Right ventricle myocardium superior (tissue), 1 donor: ENCODE measurements at regions not wholly inside any gene's neighbourhood (a gene's known extent, or its start where the extent isn't known, plus 50 kb on each side); places are given as distances from the start of the nearest gene placed in this dataset.

Experiments used
- ATAC-seq: fragments of 200-7000 bp; cut with Tn5 transposase; one replicate; pipeline ENCODE4 v1.9.1; 2020; ENCODE audit warnings: mild to moderate bottlenecking; ENCODE audit not compliant: poor library complexity
- DNase-seq: peaks from one replicate; pipeline ENCODE4 v3.0.0-alpha.2; 2020
- intact Hi-C: fragments of 100-400 bp; cut with DNase I; formaldehyde crosslinking; loops from one replicate; pipeline ENCODE4 v1.11.2; 2022
- donor health status: DM: no; HTN: yes; CAD: no; lungs with severe emphysema.

GRCh38 chr5:30687461-30687860, 506.0 kb upstream of the CDH6 start:
- ATAC-seq (no peak), DNase-seq (no peak)
- intact Hi-C loops = no loop called here

GRCh38 chr5:30686530-30686929, 507.0 kb upstream of the CDH6 start:
- DNase-seq (no peak), ATAC-seq (no peak)
- intact Hi-C loops = no loop called here

DNA sequence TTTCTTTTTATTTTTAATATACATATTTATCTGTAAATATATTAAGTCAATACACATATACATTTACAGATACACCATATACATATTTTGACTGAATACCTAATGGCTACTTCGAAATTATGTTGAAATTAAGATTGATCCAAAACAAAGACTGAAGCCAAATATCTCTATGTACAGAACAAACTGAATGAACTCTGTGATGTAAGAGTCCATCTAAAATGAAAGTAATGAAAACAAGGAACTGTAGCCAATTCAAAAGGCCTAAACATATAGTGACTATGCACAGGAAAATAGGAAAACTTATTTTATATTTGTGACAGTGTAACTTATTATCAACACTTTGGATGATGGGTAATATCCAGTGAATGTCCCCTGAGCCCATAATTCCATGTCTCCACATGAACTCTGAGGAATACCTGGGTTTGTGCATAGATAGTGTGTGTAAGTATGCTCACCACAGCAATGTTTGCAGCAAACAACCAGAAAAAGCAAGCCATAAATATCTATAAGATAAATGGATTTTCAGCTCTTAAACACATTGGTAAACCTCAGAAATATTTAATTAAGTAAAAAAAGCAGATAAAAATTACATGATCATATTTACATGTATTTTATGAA, 517.2 kb upstream of the CDH6 start:
- no peak for DNase-seq
- intact Hi-C loops = no loop called here
- ATAC-seq = no peak

DNA sequence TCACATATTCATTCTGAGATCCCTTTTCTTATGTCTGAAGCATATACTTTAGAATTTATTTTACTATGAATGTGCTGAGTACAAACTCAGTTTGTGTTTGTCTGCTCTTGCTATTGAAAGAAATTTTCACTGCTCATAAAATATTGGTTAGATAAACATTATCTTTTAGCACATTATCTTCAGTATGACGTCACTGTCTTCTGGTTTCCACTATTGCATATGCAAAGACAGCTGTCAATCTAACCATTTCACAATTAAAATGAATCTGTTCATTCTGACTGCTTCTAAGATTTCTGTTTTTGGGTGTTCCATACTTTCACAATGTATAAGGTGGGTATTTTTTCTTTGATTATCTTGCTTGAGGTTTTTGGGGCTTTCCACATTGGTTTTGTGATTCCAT, 526.2 kb upstream of the CDH6 start:
- DNase-seq (no peak), ATAC-seq (no peak)
- intact Hi-C loops = no loop called here

GRCh38 chr5:30663536-30663935, 530.0 kb upstream of the CDH6 start:
- DNase-seq (no peak), ATAC-seq (no peak)
- intact Hi-C loops = no loop called here

DNA sequence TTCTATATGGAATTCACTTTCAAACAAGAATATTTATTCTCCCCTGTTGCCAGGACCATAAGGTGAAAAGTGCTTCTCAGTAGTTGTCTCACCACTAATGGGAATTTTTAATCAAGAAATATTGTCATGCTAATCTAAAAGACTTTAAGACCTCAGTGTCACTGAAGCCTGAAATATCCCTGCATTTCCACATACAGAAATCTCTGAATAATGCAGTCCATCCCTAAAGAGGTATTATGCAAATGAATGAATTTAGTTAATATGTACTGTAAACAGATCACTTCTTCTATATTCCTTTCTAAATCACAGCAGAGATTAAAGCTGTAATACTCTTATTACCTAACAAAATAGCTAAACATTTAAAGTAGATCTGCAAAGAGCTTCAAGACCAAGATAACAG, 531.1 kb upstream of the CDH6 start:
- ATAC-seq = no peak
- intact Hi-C loops = no loop called here
- no peak for DNase-seq

- no peak for ATAC-seq
- intact Hi-C loops = no loop called here
- no peak for DNase-seq
These were observed 531.8 kb upstream of the CDH6 start for GRCh38 chr5:30661730-30662129.

DNA sequence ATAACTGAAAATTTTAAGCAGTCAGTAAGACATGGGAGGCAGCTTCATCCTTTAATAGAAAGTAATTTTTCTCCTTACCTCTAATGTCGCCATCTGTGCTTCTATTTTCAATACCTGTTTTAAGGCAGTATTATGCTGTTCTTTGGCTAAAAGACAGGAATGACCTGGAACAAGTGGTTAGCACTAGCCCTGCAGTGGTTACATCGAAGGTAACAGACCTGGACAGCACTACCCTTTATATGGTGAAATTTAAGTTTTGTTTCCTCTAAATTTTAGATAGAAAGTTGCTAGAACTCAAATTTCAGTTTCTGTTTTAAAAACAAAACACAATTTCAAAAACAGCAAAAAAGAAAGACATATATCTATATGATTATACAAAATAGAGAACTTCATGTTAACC, 534.1 kb upstream of the CDH6 start:
- no peak for DNase-seq
- intact Hi-C loops = no loop called here
- ATAC-seq = no peak

GRCh38 chr5:30650311-30650710, 543.2 kb upstream of the CDH6 start:
- DNase-seq (no peak), ATAC-seq (no peak)
- intact Hi-C loops = no loop called here

DNA sequence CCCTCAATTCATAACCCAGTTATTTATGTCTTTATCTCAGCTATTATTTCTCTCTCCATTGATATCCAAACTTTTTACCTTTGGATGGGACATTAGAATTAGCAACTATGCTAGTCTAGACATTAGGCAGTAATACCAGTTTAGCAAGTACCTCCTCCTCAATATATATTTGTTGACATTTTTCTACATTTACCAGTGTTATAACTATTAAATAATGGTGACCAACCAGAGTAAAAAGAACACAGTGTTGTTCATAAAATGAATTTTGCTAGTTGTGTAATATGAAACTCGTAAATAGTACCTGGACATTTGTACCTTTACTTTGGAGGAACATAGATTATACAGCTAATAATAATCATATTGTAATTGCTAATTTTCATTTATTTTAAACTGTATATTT, 554.6 kb upstream of the CDH6 start:
- DNase-seq = no peak
- no peak for ATAC-seq
- intact Hi-C loops = no loop called here

- ATAC-seq = no peak
- no peak for DNase-seq
- intact Hi-C loops = no loop called here
These were observed 565.5 kb upstream of the CDH6 start for GRCh38 chr5:30627945-30628344.

GRCh38 chr5:30626557-30626956, 566.9 kb upstream of the CDH6 start:
- intact Hi-C loops = no loop called here
- ATAC-seq (no peak), DNase-seq (no peak)

GRCh38 chr5:30620481-30621085, 572.9 kb upstream of the CDH6 start:
- DNase-seq (no peak), ATAC-seq (no peak)
- intact Hi-C loops = no loop called here

GRCh38 chr5:30608501-30608900, 585.0 kb upstream of the CDH6 start:
- ATAC-seq (no peak), DNase-seq (no peak)
- intact Hi-C loops = no loop called here

GRCh38 chr5:30607301-30607894, 586.1 kb upstream of the CDH6 start:
- DNase-seq (no peak), ATAC-seq (no peak)
- intact Hi-C loops = no loop called here

DNA sequence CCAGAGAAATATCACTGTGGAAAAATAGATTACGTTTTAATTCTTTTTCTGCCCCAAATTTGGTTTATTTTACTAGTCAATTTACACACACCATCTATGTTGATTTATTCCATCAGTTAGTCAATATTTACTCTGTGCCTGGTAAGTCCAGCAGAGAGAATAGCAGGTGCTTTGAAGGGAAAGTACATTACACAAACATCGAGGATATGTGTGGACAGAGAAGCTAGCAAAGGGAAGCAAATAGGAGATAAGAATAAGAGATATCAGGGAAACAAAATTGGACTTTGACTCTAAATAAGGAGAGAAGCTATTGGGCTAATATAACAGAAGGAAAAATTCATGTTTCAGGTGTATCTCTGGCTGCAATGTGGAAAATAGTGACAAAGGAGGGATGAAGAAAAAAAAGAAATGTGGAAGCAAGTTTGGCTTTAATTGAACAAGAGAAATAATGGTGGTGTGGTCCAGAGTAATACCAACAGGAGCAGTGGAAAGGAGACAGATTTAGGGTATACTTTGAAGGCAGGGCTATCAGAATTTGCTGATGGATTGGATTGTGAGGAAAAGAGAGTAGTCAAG, 587.7 kb upstream of the CDH6 start:
- ATAC-seq = no peak
- no peak for DNase-seq
- intact Hi-C loops = no loop called here

DNA sequence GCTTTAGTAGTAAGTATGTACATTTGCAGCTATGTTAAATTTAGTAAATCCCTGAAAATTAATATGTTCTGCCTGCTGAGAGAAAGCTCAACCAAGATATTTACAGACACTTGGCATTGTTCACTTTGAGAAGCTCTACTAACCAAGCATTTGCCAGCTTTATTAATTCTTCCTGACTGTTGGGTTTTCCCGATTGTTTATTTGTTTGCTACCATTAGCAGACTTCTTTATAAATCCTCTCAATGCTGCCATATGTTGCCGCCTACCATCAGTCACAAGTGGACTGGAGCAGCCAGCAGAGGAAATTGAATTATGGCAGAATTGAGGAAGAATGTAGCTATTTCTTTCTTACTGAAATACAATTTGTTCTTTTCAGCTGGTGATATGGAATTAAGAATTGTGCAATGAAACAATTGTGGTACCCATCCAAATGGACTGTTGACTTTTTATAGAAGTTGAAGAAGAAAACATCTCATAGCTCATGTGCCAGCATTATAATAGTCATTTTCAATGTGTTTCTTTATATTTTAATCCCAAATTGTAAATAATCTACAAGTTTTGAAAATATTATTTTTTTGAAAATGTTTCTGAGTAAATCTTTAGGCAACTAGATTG, 588.7 kb upstream of the CDH6 start:
- ATAC-seq = no peak
- intact Hi-C loops = no loop called here
- DNase-seq = no peak

- ATAC-seq (no peak), DNase-seq (no peak)
- intact Hi-C loops = no loop called here
These were observed 592.6 kb upstream of the CDH6 start for GRCh38 chr5:30600892-30601291.

DNA sequence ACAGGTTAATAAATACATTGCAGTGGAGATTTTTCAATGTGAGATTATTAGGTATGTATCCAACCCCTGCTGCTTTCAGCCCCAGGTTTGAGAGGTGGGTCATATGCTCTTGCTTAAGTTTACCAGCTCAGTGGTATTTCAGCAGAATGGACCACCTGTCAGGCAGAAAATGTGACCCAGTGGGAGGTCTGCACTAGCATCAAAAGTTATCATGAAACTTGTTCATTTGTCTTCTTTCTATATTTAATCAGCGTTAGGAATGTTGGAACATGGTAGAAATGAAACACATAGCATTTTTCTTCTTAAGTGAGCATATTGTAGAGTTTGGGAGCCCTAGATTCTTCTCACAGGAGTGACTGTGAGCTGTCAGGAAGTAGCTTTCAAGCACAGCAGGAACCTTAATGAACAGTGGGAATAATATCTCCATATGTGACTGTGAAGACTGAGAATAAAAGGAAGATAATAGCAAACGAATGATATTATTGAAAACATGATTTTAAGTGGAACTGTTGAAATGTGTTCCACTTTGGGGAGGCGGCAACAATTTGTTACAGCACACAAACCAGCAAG, 596.9 kb upstream of the CDH6 start:
- DNase-seq (no peak), ATAC-seq (no peak)
- intact Hi-C loops = no loop called here

- ATAC-seq (no peak), DNase-seq (no peak)
- intact Hi-C loops = no loop called here
These were observed 599.2 kb upstream of the CDH6 start for GRCh38 chr5:30594331-30594730.
